Endodermal cell (in vitro differentiated cells): ENCODE measurements at regions not wholly inside any gene's neighbourhood (a gene's known extent, or its start where the extent isn't known, plus 50 kb on each side); places are given as distances from the start of the nearest gene placed in this dataset.
A peak's percentile ranks its signal among the peaks of the same experiment; 100 is the strongest.

Source experiments
- DNase-seq: peaks from one replicate; pipeline ENCODE4 v3.0.0-alpha.2; 2017
- H3K27ac ChIP-seq: 2 replicates; pipeline ENCODE4 v1.5.1; 2013; ENCODE audit warnings: mild to moderate bottlenecking, low read depth, low read length, moderate library complexity
- H3K27me3 ChIP-seq: 2 replicates; pipeline ENCODE4 v1.6.1; 2013; ENCODE audit warnings: mild to moderate bottlenecking, low read length, moderate library complexity; ENCODE audit not compliant: insufficient read depth, control insufficient read depth, poor library complexity, severe bottlenecking
- H3K36me3 ChIP-seq: 2 replicates; pipeline ENCODE4 v1.7.0; 2013; ENCODE audit warnings: mild to moderate bottlenecking, low read length, moderate library complexity; ENCODE audit not compliant: control insufficient read depth, insufficient read depth
- H3K4me1 ChIP-seq: one replicate; pipeline ENCODE4 v1.7.0; 2013; ENCODE audit warnings: low read length; ENCODE audit not compliant: control insufficient read depth, insufficient read depth
- H3K4me3 ChIP-seq: 2 replicates; pipeline ENCODE4 v1.5.1; 2013; ENCODE audit warnings: mild to moderate bottlenecking, low read length, moderate library complexity
- H3K9ac ChIP-seq: 2 replicates; pipeline ENCODE4 v1.6.1; 2013; ENCODE audit warnings: mild to moderate bottlenecking, low read length, moderate library complexity; ENCODE audit not compliant: poor library complexity, severe bottlenecking; ENCODE audit errors: extremely low read depth
- H3K9me3 ChIP-seq: 2 replicates; pipeline ENCODE4 v1.6.1; 2013; ENCODE audit warnings: mild to moderate bottlenecking, low read length, moderate library complexity; ENCODE audit not compliant: control insufficient read depth
- H3K27ac Mint-ChIP-seq: 2 replicates; pipeline ENCODE4 v1.8.0; 2020; ENCODE audit warnings: mixed read lengths
- H3K27me3 Mint-ChIP-seq: 2 replicates; pipeline ENCODE4 v1.8.0; 2021; ENCODE audit warnings: mild to moderate bottlenecking, mixed read lengths; ENCODE audit not compliant: insufficient read depth
- H3K36me3 Mint-ChIP-seq: 2 replicates; pipeline ENCODE4 v1.8.0; 2020; ENCODE audit warnings: low read depth, mixed read lengths
- H3K4me1 Mint-ChIP-seq: 2 replicates; pipeline ENCODE4 v1.8.0; 2020; ENCODE audit warnings: mixed read lengths
- H3K4me3 Mint-ChIP-seq: 2 replicates; pipeline ENCODE4 v1.8.0; 2020; ENCODE audit warnings: mild to moderate bottlenecking, moderate library complexity, mixed read lengths
- H3K9me3 Mint-ChIP-seq: 2 replicates; pipeline ENCODE4 v1.8.0; 2020; ENCODE audit warnings: mild to moderate bottlenecking, mixed read lengths
- WGBS, 2 experiments: methylation state at CpG; one replicate each; pipeline versions ENCODE4 v1.1.5 to v1.1.7; 2013; ENCODE audit warnings: missing lambda C conversion rate in 2 of 2, mixed read lengths in 1 of 2; ENCODE audit not compliant: insufficient coverage in 1 of 2, insufficient read length in 1 of 2; 5-methylcytosine and 5-hydroxymethylcytosine counted together
- TF ChIP-seq, protein P1 (sequence below): fragments of 200-600 bp; sonication (generic); conservative IDR thresholded peaks from 2 replicates; pipeline ENCODE4 v1.5.0; 2021; ENCODE audit warnings: antibody characterized with exemption, mild to moderate bottlenecking

- Histone ChIP-seq H3K9ac (no peak overlapping the region), H3K4me1 (no peaks in the 10 kb centered on the region), H3K9me3 (no peaks in the 10 kb centered on the region), H3K27me3 (no peaks in the 10 kb centered on the region), H3K36me3 (no peaks in the 10 kb centered on the region), H3K27ac (no peak overlapping the region), H3K4me3 (no peak overlapping the region)
- peaks cover 7% of the 10 kb centered on the region for H3K9me3 Mint-ChIP-seq
- H3K4me1 Mint-ChIP-seq = no peaks in the 10 kb centered on the region
- 91 to 95% methylated on average over 12 to 13 of the region's 13 CpGs for WGBS, 2 experiments
- no peaks in the 10 kb centered on the region for H3K36me3 Mint-ChIP-seq
- H3K27ac Mint-ChIP-seq = no peak overlapping the region
- H3K4me3 Mint-ChIP-seq = no peak overlapping the region
- TF ChIP-seq, protein P1, sequence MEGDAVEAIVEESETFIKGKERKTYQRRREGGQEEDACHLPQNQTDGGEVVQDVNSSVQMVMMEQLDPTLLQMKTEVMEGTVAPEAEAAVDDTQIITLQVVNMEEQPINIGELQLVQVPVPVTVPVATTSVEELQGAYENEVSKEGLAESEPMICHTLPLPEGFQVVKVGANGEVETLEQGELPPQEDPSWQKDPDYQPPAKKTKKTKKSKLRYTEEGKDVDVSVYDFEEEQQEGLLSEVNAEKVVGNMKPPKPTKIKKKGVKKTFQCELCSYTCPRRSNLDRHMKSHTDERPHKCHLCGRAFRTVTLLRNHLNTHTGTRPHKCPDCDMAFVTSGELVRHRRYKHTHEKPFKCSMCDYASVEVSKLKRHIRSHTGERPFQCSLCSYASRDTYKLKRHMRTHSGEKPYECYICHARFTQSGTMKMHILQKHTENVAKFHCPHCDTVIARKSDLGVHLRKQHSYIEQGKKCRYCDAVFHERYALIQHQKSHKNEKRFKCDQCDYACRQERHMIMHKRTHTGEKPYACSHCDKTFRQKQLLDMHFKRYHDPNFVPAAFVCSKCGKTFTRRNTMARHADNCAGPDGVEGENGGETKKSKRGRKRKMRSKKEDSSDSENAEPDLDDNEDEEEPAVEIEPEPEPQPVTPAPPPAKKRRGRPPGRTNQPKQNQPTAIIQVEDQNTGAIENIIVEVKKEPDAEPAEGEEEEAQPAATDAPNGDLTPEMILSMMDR = no peak
- no peak for DNase-seq
- no peaks in the 10 kb centered on the region for H3K27me3 Mint-ChIP-seq
These were observed 209.3 kb downstream of the DLL1 start for GRCh38 chr6:170081556-170081955.

- Mint-ChIP-seq H3K4me3 (no peak overlapping the region), H3K27ac (no peak overlapping the region)
- 61 to 87% methylated on average over 9 to 26 of the region's 26 CpGs for WGBS, 2 experiments
These were observed 210.0 kb downstream of the DLL1 start for GRCh38 chr6:170080828-170081371.

GRCh38 chr6:170080169-170080827, 210.6 kb downstream of the DLL1 start:
- Mint-ChIP-seq H3K27me3 (no peaks in the 10 kb centered on the region), H3K4me1 (no peaks in the 10 kb centered on the region), H3K9me3 (peaks cover 7% of the 10 kb centered on the region), H3K27ac (no peak overlapping the region), H3K36me3 (no peaks in the 10 kb centered on the region), H3K4me3 (no peak overlapping the region)
- no peaks in the 10 kb centered on the region for H3K36me3 ChIP-seq
- TF ChIP-seq, protein P1 = no peak
- DNase-seq = peak; percentile 35
- H3K9me3 ChIP-seq = no peaks in the 10 kb centered on the region
- no peaks in the 10 kb centered on the region for H3K4me1 ChIP-seq
- H3K4me3 ChIP-seq = no peak overlapping the region
- WGBS, 2 experiments = 74 to 84% methylated on average over 17 to 24 of the region's 24 CpGs
- no peak overlapping the region for H3K9ac ChIP-seq
- H3K27me3 ChIP-seq = no peaks in the 10 kb centered on the region
- peak overlapping the region; percentile 84 for H3K27ac ChIP-seq

More at GRCh38 chr6:170080828-170081371, 210.0 kb downstream of the DLL1 start:
- H3K27me3 ChIP-seq = no peaks in the 10 kb centered on the region
- no peaks in the 10 kb centered on the region for H3K4me1 Mint-ChIP-seq
- peak overlapping the region; percentile 84 for H3K27ac ChIP-seq
- H3K36me3 Mint-ChIP-seq = no peaks in the 10 kb centered on the region
- DNase-seq = peak; percentile 42
- peaks cover 7% of the 10 kb centered on the region for H3K9me3 Mint-ChIP-seq
- no peaks in the 10 kb centered on the region for H3K27me3 Mint-ChIP-seq
- H3K9me3 ChIP-seq = no peaks in the 10 kb centered on the region
- H3K9ac ChIP-seq = no peak overlapping the region
- H3K4me3 ChIP-seq = no peak overlapping the region
- H3K36me3 ChIP-seq = no peaks in the 10 kb centered on the region
- H3K4me1 ChIP-seq = no peaks in the 10 kb centered on the region
- TF ChIP-seq, protein P1 = no peak
